PC-9 (cell line): ENCODE measurements at regions not wholly inside any gene's neighbourhood (a gene's known extent, or its start where the extent isn't known, plus 50 kb on each side); places are given as distances from the start of the nearest gene placed in this dataset.

Experiments
- EZH2 ChIP-seq: fragments of 200-600 bp; sonication (generic); IDR thresholded peaks from 2 replicates; pipeline ENCODE4 v1.8.0; 2017; ENCODE audit warnings: antibody characterized with exemption, low read depth
- TF ChIP-seq, protein P1 (sequence below): fragments of 200-600 bp; sonication (generic); conservative IDR thresholded peaks from 2 replicates; pipeline ENCODE4 v1.6.1; 2017; ENCODE audit warnings: mixed run types, antibody characterized with exemption, mild to moderate bottlenecking, moderate library complexity

DNA sequence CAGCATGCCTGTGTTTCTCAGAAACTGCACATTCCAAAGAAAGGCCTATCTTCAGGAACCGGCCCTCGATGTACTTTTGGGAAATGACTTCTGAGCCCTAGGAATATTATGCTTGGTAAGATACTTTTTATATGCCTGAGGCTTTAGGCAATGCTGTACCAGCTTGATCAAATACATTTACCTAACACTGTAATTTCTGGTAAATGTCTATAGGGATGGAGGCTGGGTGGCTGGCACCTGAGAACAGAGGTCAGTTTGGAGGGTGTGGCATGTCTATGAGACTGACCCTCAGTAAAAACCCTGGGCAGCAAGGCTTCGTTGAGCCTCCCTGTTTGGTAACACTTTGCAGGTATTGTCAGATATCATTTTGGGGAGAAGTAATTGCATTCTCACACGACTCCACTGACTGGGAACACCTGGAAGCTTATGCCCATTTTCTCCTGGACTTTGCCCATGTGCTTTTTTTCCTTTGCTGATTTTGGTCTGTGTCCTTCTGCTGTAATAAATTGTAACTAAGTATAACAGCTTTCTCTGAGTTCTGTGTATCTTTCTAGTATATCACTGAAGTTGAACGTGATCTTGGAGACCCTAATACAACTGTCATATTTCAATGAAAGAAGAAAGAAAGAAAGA lies 1339.1 kb downstream of the OLFM4 start:
- no peak for TF ChIP-seq EZH2
- TF ChIP-seq, protein P1, sequence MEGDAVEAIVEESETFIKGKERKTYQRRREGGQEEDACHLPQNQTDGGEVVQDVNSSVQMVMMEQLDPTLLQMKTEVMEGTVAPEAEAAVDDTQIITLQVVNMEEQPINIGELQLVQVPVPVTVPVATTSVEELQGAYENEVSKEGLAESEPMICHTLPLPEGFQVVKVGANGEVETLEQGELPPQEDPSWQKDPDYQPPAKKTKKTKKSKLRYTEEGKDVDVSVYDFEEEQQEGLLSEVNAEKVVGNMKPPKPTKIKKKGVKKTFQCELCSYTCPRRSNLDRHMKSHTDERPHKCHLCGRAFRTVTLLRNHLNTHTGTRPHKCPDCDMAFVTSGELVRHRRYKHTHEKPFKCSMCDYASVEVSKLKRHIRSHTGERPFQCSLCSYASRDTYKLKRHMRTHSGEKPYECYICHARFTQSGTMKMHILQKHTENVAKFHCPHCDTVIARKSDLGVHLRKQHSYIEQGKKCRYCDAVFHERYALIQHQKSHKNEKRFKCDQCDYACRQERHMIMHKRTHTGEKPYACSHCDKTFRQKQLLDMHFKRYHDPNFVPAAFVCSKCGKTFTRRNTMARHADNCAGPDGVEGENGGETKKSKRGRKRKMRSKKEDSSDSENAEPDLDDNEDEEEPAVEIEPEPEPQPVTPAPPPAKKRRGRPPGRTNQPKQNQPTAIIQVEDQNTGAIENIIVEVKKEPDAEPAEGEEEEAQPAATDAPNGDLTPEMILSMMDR = no peak
